ENCODE measurements at regions not wholly inside any gene's neighbourhood (a gene's known extent, or its start where the extent isn't known, plus 50 kb on each side); places are given as distances from the start of the nearest gene placed in this dataset.

DNA sequence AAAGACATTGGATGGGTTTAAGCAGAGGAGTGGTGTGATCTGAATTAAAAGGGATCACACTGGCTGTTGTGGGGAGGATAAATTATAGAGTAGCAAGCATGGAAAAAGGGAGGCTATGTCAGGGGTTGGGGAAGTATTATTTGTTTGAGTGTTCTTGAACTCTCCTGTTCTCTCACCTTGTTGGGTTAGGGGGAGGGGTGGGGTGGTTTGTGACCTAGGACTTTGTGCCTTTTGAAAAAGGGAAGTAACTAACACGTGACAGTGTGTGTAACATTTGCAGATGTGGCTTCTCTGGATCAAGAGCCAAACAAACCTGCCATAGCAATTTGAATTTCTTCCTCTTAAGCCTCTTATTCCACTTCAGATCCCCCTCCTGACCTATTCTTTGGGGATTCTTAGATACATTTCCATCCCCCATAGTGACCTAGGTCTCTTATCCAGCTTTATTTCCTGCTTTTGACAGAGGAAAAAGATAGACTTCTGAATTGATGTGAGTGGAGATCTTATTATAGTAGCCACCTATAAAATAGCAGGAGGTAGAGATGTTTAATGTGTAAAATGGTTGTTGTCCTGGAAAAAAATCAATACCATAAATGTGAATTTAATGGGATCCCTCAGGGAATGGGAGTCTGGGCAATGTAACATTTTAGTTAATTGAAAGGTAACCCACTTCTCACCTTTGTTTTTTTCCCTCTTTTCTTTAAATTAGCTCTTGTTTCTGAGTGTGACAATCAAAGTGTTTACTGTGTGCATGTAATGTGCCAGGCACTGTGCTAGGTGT is 120.4 kb downstream of the CT47B1 start:
- H3K27me3 ChIP-seq (ENCODE audit: control insufficient read depth in 2 of 2, insufficient read depth in 2 of 2, low read length in 2 of 2): no peaks in the 10 kb centered on the region
- H3K9me3 ChIP-seq (ENCODE audit: control insufficient read depth in 2 of 2, low read length in 2 of 2): no peaks in the 10 kb centered on the region
- no peaks in the 10 kb centered on the region for H3K36me3 ChIP-seq (ENCODE audit: control insufficient read depth in 2 of 2, insufficient read depth in 2 of 2, low read length in 2 of 2)
- no peak overlapping the region for H3K4me3 ChIP-seq (ENCODE audit: low read length in 2 of 2)
- no peaks in the 10 kb centered on the region for H3K4me1 ChIP-seq (ENCODE audit: control insufficient read depth in 2 of 2, insufficient read depth in 2 of 2, low read length in 2 of 2)
- H3K27ac ChIP-seq (ENCODE audit: low read depth in 2 of 2, low read length in 2 of 2): peak overlapping the region; percentile 5 to 39
- no peak overlapping the region for H3K9ac ChIP-seq (ENCODE audit: low read depth in 1 of 2, low read length in 2 of 2)

DNA sequence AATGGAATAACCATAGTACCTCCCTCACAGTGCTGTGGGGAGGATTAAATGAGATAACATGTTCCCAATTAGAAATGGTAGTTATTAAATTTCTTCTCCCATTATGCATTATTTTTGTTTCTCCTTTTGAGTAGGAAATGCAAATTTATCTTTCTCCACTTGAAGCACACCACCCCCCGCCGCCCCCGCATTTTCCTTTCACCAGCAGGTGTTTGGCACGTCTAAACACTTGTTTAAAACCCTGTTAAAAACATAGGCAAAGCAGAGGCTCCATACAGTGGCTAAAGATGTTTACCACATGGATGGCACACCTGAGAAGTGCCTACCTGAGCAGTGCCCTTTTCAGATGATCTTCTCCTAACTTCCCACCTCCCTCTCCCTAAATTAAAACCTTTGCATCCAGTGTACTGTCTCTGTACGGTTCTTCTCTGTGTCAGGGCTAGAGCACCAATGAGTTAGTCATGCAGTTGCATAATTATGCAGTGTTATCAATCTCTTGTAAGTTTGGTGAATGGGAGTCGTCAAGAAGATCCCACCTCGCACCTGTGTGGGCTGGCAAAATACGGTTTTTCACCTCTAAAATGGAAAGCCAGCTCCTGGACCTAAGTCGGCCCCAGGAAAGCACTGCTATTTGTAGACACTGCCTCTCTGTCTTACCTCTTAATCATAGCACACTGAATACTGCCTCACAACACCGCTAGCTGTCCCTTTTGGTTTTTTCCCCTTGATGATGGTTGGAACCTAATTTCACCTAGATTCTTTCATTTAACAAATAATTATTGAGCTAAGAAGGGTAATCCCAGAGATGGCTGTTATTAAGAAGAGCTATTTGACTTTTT is 122.0 kb downstream of the CT47B1 start:
- no peak overlapping the region for H3K9ac ChIP-seq (ENCODE audit: low read depth in 1 of 2, low read length in 2 of 2)
- no peak overlapping the region for H3K27ac ChIP-seq (ENCODE audit: low read depth in 2 of 2, low read length in 2 of 2)
- H3K9me3 ChIP-seq (ENCODE audit: control insufficient read depth in 2 of 2, low read length in 2 of 2): no peaks in the 10 kb centered on the region
- no peaks in the 10 kb centered on the region for H3K27me3 ChIP-seq (ENCODE audit: control insufficient read depth in 2 of 2, insufficient read depth in 2 of 2, low read length in 2 of 2)
- H3K4me3 ChIP-seq (ENCODE audit: low read length in 2 of 2): no peak overlapping the region
- no peaks in the 10 kb centered on the region for H3K36me3 ChIP-seq (ENCODE audit: control insufficient read depth in 2 of 2, insufficient read depth in 2 of 2, low read length in 2 of 2)
- H3K4me1 ChIP-seq (ENCODE audit: control insufficient read depth in 2 of 2, insufficient read depth in 2 of 2, low read length in 2 of 2): no peaks in the 10 kb centered on the region

DNA sequence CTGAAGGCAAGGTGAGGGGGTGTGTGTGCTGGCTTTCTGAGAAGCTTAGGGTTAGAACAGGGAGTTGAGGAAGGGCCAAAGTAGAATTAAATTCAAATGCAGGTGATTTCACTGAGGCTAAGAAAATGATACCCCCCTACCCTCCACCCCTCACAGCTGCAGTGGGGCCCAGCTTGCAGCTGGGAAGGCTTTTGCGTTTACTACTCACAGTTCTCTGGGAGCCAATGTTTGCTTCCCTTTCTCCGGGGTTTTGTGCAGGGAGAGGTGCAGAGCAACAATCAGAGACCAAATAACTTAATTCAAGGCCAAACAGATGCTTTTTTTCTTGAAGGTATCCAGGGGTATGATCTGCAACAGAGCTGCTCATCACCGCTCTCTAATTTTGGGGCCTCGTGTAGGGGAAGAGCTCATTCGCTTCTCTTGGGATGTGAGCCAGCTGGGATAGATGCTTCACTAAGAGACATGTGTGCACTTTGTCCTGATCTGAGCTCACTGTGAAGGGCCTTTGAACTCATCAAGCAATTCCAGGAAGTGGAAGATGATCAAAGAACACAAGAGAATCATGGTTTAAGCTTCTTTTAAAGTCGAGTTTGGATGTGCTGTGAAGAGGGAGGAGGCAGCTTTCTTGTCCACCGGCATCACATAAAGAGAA is 122.7 kb upstream of the C1GALT1C1 start:
- Histone ChIP-seq H3K27ac (ENCODE audit: low read depth in 2 of 2, low read length in 2 of 2) (no peak overlapping the region), H3K4me1 (ENCODE audit: control insufficient read depth in 2 of 2, insufficient read depth in 2 of 2, low read length in 2 of 2) (no peaks in the 10 kb centered on the region), H3K4me3 (ENCODE audit: low read length in 2 of 2) (no peak overlapping the region), H3K9ac (ENCODE audit: low read depth in 1 of 2, low read length in 2 of 2) (no peak overlapping the region), H3K27me3 (ENCODE audit: control insufficient read depth in 2 of 2, insufficient read depth in 2 of 2, low read length in 2 of 2) (no peaks in the 10 kb centered on the region), H3K9me3 (ENCODE audit: control insufficient read depth in 2 of 2, low read length in 2 of 2) (no peaks in the 10 kb centered on the region), H3K36me3 (ENCODE audit: control insufficient read depth in 2 of 2, insufficient read depth in 2 of 2, low read length in 2 of 2) (no peaks in the 10 kb centered on the region)

DNA sequence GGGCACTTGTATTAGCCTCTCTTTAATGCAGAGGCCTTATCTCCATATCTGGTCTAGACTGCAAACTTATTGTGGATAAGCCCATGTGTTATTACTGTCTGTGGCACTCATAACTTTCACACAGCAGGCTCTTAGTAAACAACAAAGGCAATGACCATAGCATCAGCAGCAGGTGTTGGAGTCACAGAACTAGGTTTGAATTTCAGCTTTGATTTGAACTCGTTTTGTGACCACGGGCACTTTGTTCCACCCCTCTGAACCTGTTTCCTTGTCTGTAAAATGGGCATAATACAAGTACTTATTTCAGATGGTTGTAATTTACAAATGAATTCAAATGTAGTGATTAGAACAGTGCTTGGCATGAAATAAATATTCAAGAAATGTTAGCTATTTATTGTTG is 121.8 kb upstream of the C1GALT1C1 start:
- Histone ChIP-seq H3K27ac (ENCODE audit: low read depth in 2 of 2, low read length in 2 of 2) (no peak overlapping the region), H3K27me3 (ENCODE audit: control insufficient read depth in 2 of 2, insufficient read depth in 2 of 2, low read length in 2 of 2) (no peaks in the 10 kb centered on the region), H3K9ac (ENCODE audit: low read depth in 1 of 2, low read length in 2 of 2) (no peak overlapping the region), H3K9me3 (ENCODE audit: control insufficient read depth in 2 of 2, low read length in 2 of 2) (no peaks in the 10 kb centered on the region), H3K36me3 (ENCODE audit: control insufficient read depth in 2 of 2, insufficient read depth in 2 of 2, low read length in 2 of 2) (no peaks in the 10 kb centered on the region), H3K4me3 (ENCODE audit: low read length in 2 of 2) (no peak overlapping the region), H3K4me1 (ENCODE audit: control insufficient read depth in 2 of 2, insufficient read depth in 2 of 2, low read length in 2 of 2) (no peaks in the 10 kb centered on the region)

DNA sequence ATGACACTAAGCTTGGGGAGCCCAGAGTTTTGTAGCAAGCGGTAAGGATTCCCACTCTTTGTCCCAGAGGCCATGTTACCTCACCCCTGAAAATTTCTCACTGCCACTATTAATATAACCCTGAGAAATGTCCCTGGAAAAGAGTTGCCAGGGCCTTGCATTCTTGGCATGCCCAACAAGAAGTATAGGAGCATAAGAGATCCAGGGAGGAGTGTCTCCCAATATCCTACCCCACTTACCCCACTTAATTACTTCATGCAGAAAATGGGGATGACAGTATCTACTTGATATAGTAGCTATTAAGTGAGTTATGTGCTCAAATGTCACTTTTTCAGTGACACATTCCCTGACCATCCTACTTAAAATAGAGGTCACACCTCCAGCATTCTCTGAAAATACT is 120.5 kb upstream of the C1GALT1C1 start:
- Histone ChIP-seq H3K9ac (ENCODE audit: low read depth in 1 of 2, low read length in 2 of 2) (no peak overlapping the region), H3K4me3 (ENCODE audit: low read length in 2 of 2) (no peak overlapping the region), H3K9me3 (ENCODE audit: control insufficient read depth in 2 of 2, low read length in 2 of 2) (no peaks in the 10 kb centered on the region), H3K36me3 (ENCODE audit: control insufficient read depth in 2 of 2, insufficient read depth in 2 of 2, low read length in 2 of 2) (no peaks in the 10 kb centered on the region), H3K27me3 (ENCODE audit: control insufficient read depth in 2 of 2, insufficient read depth in 2 of 2, low read length in 2 of 2) (no peaks in the 10 kb centered on the region), H3K27ac (ENCODE audit: low read depth in 2 of 2, low read length in 2 of 2) (no peak overlapping the region), H3K4me1 (ENCODE audit: control insufficient read depth in 2 of 2, insufficient read depth in 2 of 2, low read length in 2 of 2) (no peaks in the 10 kb centered on the region)

DNA sequence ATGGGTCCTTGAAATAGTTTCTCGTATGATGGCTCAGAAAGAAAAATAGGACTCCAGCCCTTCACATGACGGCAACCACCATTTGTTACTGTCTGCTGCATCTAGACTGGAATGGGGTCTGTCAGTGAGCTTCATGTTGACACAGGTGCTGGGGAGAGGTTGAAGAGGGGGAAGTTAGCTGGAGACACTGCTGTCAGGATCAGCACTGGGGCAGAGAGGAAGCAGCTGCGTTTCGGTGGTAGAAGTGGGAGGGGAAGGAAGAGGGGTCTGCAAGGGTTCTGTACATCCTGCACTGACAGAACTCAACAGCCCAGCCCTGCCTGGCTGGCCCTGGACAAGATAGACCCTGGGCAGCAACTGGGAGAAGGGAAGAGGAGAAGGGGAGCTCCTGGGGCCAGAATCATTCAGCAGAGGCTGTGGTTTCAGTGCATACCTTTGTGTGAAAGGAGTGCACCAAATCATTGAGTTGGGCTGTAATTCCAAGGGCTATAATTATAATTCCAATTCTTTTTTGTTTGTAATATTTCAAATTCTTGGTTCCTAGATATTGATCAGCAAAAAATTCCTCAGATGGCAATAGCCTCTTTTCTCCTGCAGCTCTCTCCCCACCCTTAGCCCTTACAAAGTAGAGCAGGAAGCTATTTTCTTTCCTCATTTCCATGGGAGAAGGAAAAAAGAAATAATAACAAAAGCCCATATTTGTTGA is 119.4 kb upstream of the C1GALT1C1 start:
- no peaks in the 10 kb centered on the region for H3K4me1 ChIP-seq (ENCODE audit: control insufficient read depth in 2 of 2, insufficient read depth in 2 of 2, low read length in 2 of 2)
- H3K27me3 ChIP-seq (ENCODE audit: control insufficient read depth in 2 of 2, insufficient read depth in 2 of 2, low read length in 2 of 2): no peaks in the 10 kb centered on the region
- H3K36me3 ChIP-seq (ENCODE audit: control insufficient read depth in 2 of 2, insufficient read depth in 2 of 2, low read length in 2 of 2): no peaks in the 10 kb centered on the region
- no peak overlapping the region for H3K4me3 ChIP-seq (ENCODE audit: low read length in 2 of 2)
- H3K9ac ChIP-seq (ENCODE audit: low read depth in 1 of 2, low read length in 2 of 2): no peak overlapping the region
- H3K27ac ChIP-seq (ENCODE audit: low read depth in 2 of 2, low read length in 2 of 2): no peak overlapping the region
- no peaks in the 10 kb centered on the region for H3K9me3 ChIP-seq (ENCODE audit: control insufficient read depth in 2 of 2, low read length in 2 of 2)

DNA sequence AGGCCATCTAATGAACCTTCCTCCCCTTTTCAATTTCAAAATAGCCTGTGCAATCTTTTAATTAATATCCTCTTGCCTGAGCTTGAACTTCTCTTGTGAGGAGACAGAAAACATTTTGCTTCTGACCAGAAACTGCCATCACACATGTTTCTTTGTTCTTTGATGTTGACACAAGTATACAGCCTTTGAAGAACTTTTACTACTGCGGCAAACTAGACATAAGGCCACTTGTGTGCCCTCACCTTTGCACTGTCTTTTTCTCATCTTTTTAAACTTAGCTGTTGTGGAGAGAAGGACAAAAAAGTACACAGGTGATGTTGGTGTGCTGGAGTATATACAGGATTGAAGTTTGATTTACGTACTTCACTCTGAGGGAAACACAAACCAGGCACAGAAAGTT is 116.3 kb upstream of the C1GALT1C1 start:
- Histone ChIP-seq H3K9ac (ENCODE audit: low read depth in 1 of 2, low read length in 2 of 2) (no peak overlapping the region), H3K4me1 (ENCODE audit: control insufficient read depth in 2 of 2, insufficient read depth in 2 of 2, low read length in 2 of 2) (peaks cover 0 to 3% of the 10 kb centered on the region in 2 donors), H3K27ac (ENCODE audit: low read depth in 2 of 2, low read length in 2 of 2) (no peak overlapping the region)

DNA sequence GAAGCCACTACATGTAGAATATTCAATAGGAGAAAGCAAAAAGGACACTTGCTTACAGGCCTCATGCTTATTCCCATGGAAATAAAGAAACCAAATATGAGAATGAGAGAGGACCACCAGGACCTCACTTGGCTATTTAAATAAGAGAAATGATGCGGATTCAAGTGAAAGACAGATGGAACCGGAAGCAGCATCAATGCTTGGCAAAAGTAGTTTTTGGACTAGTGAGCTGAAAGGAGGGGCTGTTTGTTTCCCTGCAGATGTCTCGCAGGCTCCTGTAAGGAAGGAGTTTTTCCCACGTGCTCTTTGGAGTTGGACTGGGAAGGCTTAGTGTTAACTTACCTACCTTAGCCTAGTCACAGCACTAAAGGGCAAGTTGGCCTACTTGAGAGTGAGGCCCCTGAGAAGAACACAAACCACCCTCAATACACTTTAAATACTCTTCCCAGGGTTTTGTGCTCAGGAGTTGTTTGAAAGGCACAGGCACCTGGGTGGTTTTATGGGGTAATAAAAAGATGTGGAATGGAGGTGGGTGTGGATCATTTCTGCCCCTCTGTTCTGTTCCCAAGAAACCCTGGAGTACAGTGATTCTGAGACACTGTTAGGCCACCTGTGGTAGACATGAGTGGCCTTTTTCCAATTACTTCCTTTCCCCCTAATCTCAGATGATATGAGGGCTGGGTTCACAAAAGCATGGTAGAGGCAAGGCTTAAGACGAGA is 113.3 kb upstream of the C1GALT1C1 start:
- H3K4me1 ChIP-seq (ENCODE audit: control insufficient read depth in 2 of 2, insufficient read depth in 2 of 2, low read length in 2 of 2): peaks cover 0 to 3% of the 10 kb centered on the region in 2 donors
- H3K27ac ChIP-seq (ENCODE audit: low read depth in 2 of 2, low read length in 2 of 2): no peak overlapping the region
- H3K9me3 ChIP-seq (ENCODE audit: control insufficient read depth in 2 of 2, low read length in 2 of 2): no peaks in the 10 kb centered on the region
- no peaks in the 10 kb centered on the region for H3K36me3 ChIP-seq (ENCODE audit: control insufficient read depth in 2 of 2, insufficient read depth in 2 of 2, low read length in 2 of 2)
- no peaks in the 10 kb centered on the region for H3K27me3 ChIP-seq (ENCODE audit: control insufficient read depth in 2 of 2, insufficient read depth in 2 of 2, low read length in 2 of 2)
- H3K4me3 ChIP-seq (ENCODE audit: low read length in 2 of 2): no peak overlapping the region
- no peak overlapping the region for H3K9ac ChIP-seq (ENCODE audit: low read depth in 1 of 2, low read length in 2 of 2)

More for the DNA sequence above, 116.3 kb upstream of the C1GALT1C1 start:
- Histone ChIP-seq H3K9me3 (ENCODE audit: control insufficient read depth in 2 of 2, low read length in 2 of 2) (no peaks in the 10 kb centered on the region), H3K36me3 (ENCODE audit: control insufficient read depth in 2 of 2, insufficient read depth in 2 of 2, low read length in 2 of 2) (no peaks in the 10 kb centered on the region), H3K4me3 (ENCODE audit: low read length in 2 of 2) (no peak overlapping the region), H3K27me3 (ENCODE audit: control insufficient read depth in 2 of 2, insufficient read depth in 2 of 2, low read length in 2 of 2) (no peaks in the 10 kb centered on the region)

DNA sequence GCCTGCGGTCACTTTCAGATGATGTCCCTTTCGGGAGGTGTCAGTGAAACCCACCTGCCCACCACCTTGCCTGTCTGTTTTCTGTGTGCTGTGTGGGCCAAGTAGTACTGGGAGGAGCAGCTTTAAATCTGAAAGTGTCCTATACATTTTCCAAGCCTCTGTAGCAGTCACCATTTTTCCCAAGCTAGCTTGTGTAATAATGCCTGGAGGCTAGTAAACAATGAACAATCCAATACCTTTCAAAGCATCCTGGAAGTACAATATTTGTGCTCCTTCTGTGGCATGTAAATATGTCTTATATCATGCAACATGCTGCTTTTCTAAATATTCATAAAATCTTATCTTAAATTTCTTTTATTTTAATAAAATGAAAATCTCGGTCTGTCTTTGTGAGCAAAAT is 111.6 kb upstream of the C1GALT1C1 start:
- no peaks in the 10 kb centered on the region for H3K9me3 ChIP-seq (ENCODE audit: control insufficient read depth in 2 of 2, low read length in 2 of 2)
- H3K27ac ChIP-seq (ENCODE audit: low read depth in 2 of 2, low read length in 2 of 2): no peak overlapping the region
- H3K36me3 ChIP-seq (ENCODE audit: control insufficient read depth in 2 of 2, insufficient read depth in 2 of 2, low read length in 2 of 2): no peaks in the 10 kb centered on the region
- H3K4me1 ChIP-seq (ENCODE audit: control insufficient read depth in 2 of 2, insufficient read depth in 2 of 2, low read length in 2 of 2): peaks cover 0 to 3% of the 10 kb centered on the region in 2 donors
- no peak overlapping the region for H3K4me3 ChIP-seq (ENCODE audit: low read length in 2 of 2)
- no peak overlapping the region for H3K9ac ChIP-seq (ENCODE audit: low read depth in 1 of 2, low read length in 2 of 2)
- H3K27me3 ChIP-seq (ENCODE audit: control insufficient read depth in 2 of 2, insufficient read depth in 2 of 2, low read length in 2 of 2): no peaks in the 10 kb centered on the region
